ENCODE measurements at regions not wholly inside any gene's neighbourhood (a gene's known extent, or its start where the extent isn't known, plus 50 kb on each side); places are given as distances from the start of the nearest gene placed in this dataset.

DNA sequence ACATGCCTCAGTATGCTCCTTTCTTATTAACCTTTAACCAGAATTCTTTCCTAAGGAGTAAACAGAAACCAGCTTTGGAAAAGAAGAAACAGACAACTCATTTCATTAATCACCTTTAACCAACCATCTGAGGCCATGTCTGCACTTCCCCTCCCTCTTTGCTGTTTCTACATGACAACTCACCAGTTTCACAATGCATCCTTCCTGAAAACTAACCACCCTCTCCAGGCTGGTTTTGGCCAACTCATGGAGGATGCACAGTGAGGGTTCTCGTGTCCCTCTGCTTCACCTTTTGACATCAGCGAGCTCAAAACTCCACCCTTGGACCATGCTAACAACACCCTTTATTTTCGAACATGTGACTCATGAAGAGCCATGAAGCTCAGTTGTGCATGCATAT, 244.1 kb downstream of the ELAVL2 start:
- no CpG with 5 or more reads among the region's 3 CpGs for WGBS, 2 experiments (ENCODE audit: extremely low coverage in 2 of 2, insufficient read length in 1 of 2)
- Histone ChIP-seq H3K27ac (ENCODE audit: insufficient read depth, low read length) (no peak overlapping the region), H3K18ac (ENCODE audit: low read depth, low read length) (no peak overlapping the region), H2BK15ac (ENCODE audit: low read depth, low read length) (no peak overlapping the region), H2AK9ac (replicated peaks; ENCODE audit: low read depth, low read length, poor library complexity) (no peak overlapping the region), H3K23ac (ENCODE audit: low read depth, low read length) (no peak overlapping the region), H2AK5ac (ENCODE audit: low read depth, low read length) (no peak overlapping the region), H3K27me3 (ENCODE audit: control insufficient read depth, insufficient read depth, low read length) (no peaks in the 10 kb centered on the region), H3K14ac (replicated peaks; ENCODE audit: low read depth, low read length) (no peak overlapping the region), H4K20me1 (ENCODE audit: insufficient read depth, low read length) (no peaks in the 10 kb centered on the region), H2BK20ac (ENCODE audit: low read depth, low read length) (no peak overlapping the region), H2AFZ (replicated peaks; ENCODE audit: low read length, poor library complexity) (no peak overlapping the region), H3K9me1 (ENCODE audit: insufficient read depth, low read length) (no peaks in the 10 kb centered on the region), H2BK120ac (ENCODE audit: low read depth, low read length) (no peak overlapping the region), H4K8ac (ENCODE audit: low read depth in 2 of 2, low read length in 2 of 2) (no peak overlapping the region), H2BK5ac (ENCODE audit: low read depth, low read length, poor library complexity, severe bottlenecking) (no peak overlapping the region), H3K4me3 (ENCODE audit: insufficient read depth, low read depth, low read length) (no peak overlapping the region), H3K4ac (ENCODE audit: low read depth, low read length) (no peak overlapping the region), H3K4me2 (ENCODE audit: low read depth, low read length) (no peak overlapping the region), H3K56ac (ENCODE audit: extremely low read depth, insufficient read depth, low read length) (no peak overlapping the region), H4K5ac (ENCODE audit: low read depth, low read length) (no peak overlapping the region), H3K9me3 (ENCODE audit: control insufficient read depth, insufficient read depth, low read length) (peaks cover 9% of the 10 kb centered on the region), H4K91ac (ENCODE audit: insufficient read depth, low read depth, low read length) (no peak overlapping the region), H3K79me1 (ENCODE audit: low read depth in 1 of 2, low read length in 2 of 2) (no peaks in the 10 kb centered on the region), H3K4me1 (ENCODE audit: control insufficient read depth, insufficient read depth, low read length) (no peaks in the 10 kb centered on the region), H3K36me3 (ENCODE audit: control insufficient read depth, insufficient read depth, low read length) (no peaks in the 10 kb centered on the region), H3K9ac (ENCODE audit: low read depth, low read length) (no peak overlapping the region)
- POLR2A ChIA-PET (ENCODE audit: unreplicated experiment), result no interaction called here
- BruUV-seq (replicated peaks), result no TSS peak
- DNase-seq, result no peak
- no peak for ATAC-seq (ENCODE audit: low read depth)
- CTCF ChIA-PET, result no interaction called here
- intact Hi-C loops (cut with micrococcal nuclease) (no loop called here), in situ Hi-C loops (cut with MboI; ENCODE audit: low sequenced_read_pairs) (no loop called here), dilution Hi-C loops (cut with HindIII; ENCODE audit: low sequenced_read_pairs, unreplicated experiment) (no loop called here)
- TF ChIP-seq CEBPB (IDR thresholded peaks at IDR 0.05; ENCODE audit: low read depth, low read length) (no peak), MXI1 (IDR thresholded peaks at IDR 0.05; ENCODE audit: borderline replicate concordance, low read depth, low read length) (no peak), MAFK (IDR thresholded peaks at IDR 0.05; ENCODE audit: low read depth, low read length) (no peak), BHLHE40 (IDR thresholded peaks at IDR 0.05; ENCODE audit: low read depth, low read length) (no peak), RAD21 (IDR thresholded peaks at IDR 0.05; ENCODE audit: low read length) (no peak), CHD1 (IDR thresholded peaks at IDR 0.05; ENCODE audit: low read depth, low read length) (no peak), NFE2L2 (IDR thresholded peaks at IDR 0.05; ENCODE audit: low read depth, low read length) (no peak), RCOR1 (IDR thresholded peaks at IDR 0.05; ENCODE audit: insufficient replicate concordance, low read length) (no peak), MAZ (IDR thresholded peaks at IDR 0.05; ENCODE audit: borderline replicate concordance, low read depth, low read length) (no peak), FOS (IDR thresholded peaks at IDR 0.05; ENCODE audit: low read depth, low read length) (no peak), SMC3 (IDR thresholded peaks at IDR 0.05; ENCODE audit: low read depth, low read length) (no peak), POLR2A (IDR thresholded peaks at IDR 0.05; ENCODE audit: low read depth, low read length) (no peak), RFX5 (IDR thresholded peaks at IDR 0.05; ENCODE audit: low read depth, low read length) (no peak)
- TF ChIP-seq, protein P1, sequence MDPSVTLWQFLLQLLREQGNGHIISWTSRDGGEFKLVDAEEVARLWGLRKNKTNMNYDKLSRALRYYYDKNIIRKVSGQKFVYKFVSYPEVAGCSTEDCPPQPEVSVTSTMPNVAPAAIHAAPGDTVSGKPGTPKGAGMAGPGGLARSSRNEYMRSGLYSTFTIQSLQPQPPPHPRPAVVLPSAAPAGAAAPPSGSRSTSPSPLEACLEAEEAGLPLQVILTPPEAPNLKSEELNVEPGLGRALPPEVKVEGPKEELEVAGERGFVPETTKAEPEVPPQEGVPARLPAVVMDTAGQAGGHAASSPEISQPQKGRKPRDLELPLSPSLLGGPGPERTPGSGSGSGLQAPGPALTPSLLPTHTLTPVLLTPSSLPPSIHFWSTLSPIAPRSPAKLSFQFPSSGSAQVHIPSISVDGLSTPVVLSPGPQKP (IDR thresholded peaks at IDR 0.05; ENCODE audit: borderline replicate concordance, low read depth, low read length), result no peak
- TF ChIP-seq, protein P2, sequence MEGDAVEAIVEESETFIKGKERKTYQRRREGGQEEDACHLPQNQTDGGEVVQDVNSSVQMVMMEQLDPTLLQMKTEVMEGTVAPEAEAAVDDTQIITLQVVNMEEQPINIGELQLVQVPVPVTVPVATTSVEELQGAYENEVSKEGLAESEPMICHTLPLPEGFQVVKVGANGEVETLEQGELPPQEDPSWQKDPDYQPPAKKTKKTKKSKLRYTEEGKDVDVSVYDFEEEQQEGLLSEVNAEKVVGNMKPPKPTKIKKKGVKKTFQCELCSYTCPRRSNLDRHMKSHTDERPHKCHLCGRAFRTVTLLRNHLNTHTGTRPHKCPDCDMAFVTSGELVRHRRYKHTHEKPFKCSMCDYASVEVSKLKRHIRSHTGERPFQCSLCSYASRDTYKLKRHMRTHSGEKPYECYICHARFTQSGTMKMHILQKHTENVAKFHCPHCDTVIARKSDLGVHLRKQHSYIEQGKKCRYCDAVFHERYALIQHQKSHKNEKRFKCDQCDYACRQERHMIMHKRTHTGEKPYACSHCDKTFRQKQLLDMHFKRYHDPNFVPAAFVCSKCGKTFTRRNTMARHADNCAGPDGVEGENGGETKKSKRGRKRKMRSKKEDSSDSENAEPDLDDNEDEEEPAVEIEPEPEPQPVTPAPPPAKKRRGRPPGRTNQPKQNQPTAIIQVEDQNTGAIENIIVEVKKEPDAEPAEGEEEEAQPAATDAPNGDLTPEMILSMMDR (conservative IDR thresholded peaks at IDR 0.05; ENCODE audit: low read depth, low read length), result no peak
- TF ChIP-seq, protein P3, sequence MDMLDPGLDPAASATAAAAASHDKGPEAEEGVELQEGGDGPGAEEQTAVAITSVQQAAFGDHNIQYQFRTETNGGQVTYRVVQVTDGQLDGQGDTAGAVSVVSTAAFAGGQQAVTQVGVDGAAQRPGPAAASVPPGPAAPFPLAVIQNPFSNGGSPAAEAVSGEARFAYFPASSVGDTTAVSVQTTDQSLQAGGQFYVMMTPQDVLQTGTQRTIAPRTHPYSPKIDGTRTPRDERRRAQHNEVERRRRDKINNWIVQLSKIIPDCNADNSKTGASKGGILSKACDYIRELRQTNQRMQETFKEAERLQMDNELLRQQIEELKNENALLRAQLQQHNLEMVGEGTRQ (IDR thresholded peaks at IDR 0.05; ENCODE audit: low read depth, low read length), result no peak

All from IMR-90 (cell line).